ENCODE measurements at regions not wholly inside any gene's neighbourhood (a gene's known extent, or its start where the extent isn't known, plus 50 kb on each side); places are given as distances from the start of the nearest gene placed in this dataset.

DNA sequence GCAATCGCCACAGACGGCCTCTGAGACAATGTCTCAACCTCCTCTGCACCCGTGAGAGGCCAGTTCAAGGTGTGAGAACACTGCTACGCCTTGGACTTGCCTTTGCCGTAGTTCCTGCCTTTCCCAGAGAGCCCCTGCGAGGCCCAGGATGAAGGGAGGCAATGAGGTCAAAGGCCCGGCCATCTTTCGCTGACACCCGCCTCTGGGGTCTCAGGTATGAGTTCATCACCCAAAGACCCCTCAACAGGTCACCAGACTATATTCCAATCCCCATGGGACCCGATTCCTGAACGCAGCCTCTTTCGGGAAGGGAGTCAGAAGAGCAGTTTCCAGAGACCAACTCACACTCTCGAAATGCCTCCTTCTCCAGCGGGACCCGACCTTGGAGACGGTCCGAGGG lies 573.5 kb downstream of the KCNJ18 start:
- TF ChIP-seq, protein P1, sequence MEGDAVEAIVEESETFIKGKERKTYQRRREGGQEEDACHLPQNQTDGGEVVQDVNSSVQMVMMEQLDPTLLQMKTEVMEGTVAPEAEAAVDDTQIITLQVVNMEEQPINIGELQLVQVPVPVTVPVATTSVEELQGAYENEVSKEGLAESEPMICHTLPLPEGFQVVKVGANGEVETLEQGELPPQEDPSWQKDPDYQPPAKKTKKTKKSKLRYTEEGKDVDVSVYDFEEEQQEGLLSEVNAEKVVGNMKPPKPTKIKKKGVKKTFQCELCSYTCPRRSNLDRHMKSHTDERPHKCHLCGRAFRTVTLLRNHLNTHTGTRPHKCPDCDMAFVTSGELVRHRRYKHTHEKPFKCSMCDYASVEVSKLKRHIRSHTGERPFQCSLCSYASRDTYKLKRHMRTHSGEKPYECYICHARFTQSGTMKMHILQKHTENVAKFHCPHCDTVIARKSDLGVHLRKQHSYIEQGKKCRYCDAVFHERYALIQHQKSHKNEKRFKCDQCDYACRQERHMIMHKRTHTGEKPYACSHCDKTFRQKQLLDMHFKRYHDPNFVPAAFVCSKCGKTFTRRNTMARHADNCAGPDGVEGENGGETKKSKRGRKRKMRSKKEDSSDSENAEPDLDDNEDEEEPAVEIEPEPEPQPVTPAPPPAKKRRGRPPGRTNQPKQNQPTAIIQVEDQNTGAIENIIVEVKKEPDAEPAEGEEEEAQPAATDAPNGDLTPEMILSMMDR (IDR thresholded peaks at IDR 0.05; ENCODE audit: poor library complexity, severe bottlenecking): no peak
- TF ChIP-seq POLR2AphosphoS5 (IDR thresholded peaks at IDR 0.05) (no peak), EZH2 (IDR thresholded peaks at IDR 0.05; ENCODE audit: borderline replicate concordance, insufficient read depth, low read length, poor library complexity, severe bottlenecking) (no peak), EP300 (conservative IDR thresholded peaks at IDR 0.05; ENCODE audit: poor library complexity, severe bottlenecking) (no peak), MXI1 (conservative IDR thresholded peaks at IDR 0.05; ENCODE audit: poor library complexity, severe bottlenecking) (no peak)
